ENCODE measurements at regions not wholly inside any gene's neighbourhood (a gene's known extent, or its start where the extent isn't known, plus 50 kb on each side); places are given as distances from the start of the nearest gene placed in this dataset.
A peak's percentile ranks its signal among the peaks of the same experiment; 100 is the strongest.
"Not testable (repeated sequence)": the region's sequence is repeated elsewhere in the genome, so short reads cannot be mapped to it uniquely, and the experiment has no call there.

GRCh38 chr3:194888062-194888461 is 202.4 kb downstream of the FAM43A start:
- DNase-seq: peak; percentile 35

- DNase-seq: peak; percentile 46
Observed at GRCh38 chr3:194888916-194889315, 203.2 kb downstream of the FAM43A start.

- peak; percentile 3 for DNase-seq
Observed at GRCh38 chr3:194890091-194890490, 204.4 kb downstream of the FAM43A start.

GRCh38 chr3:194893121-194893987 is 207.7 kb downstream of the FAM43A start:
- DNase-seq: peak; percentile 52

- DNase-seq: no peak
Observed at GRCh38 chr3:194894538-194894937, 208.9 kb downstream of the FAM43A start.

- DNase-seq: peak; percentile 17
Observed at GRCh38 chr3:194900854-194901522, 215.3 kb downstream of the FAM43A start.

- peak; percentile 19 for DNase-seq
Observed at GRCh38 chr3:194903447-194903846, 217.8 kb downstream of the FAM43A start.

- not testable (repeated sequence) for DNase-seq
Observed at GRCh38 chr3:194904999-194905398, 219.3 kb downstream of the FAM43A start.

- DNase-seq: no peak
Observed at GRCh38 chr3:194905696-194906095, 220.0 kb downstream of the FAM43A start.

GRCh38 chr3:194906229-194906629 is 220.5 kb downstream of the FAM43A start:
- DNase-seq: no peak

- no peak for DNase-seq
Observed at GRCh38 chr3:194906970-194907629, 221.4 kb downstream of the FAM43A start.

GRCh38 chr3:194907811-194908210 is 222.1 kb downstream of the FAM43A start:
- DNase-seq: no peak

- no peak for DNase-seq
Observed at GRCh38 chr3:194908496-194908895, 222.8 kb downstream of the FAM43A start.

- no peak for DNase-seq
Observed at GRCh38 chr3:194908972-194909371, 223.3 kb downstream of the FAM43A start.

- DNase-seq: no peak
Observed at GRCh38 chr3:194910414-194910984, 224.8 kb downstream of the FAM43A start.

- DNase-seq: no peak
Observed at GRCh38 chr3:194913316-194913715, 227.6 kb downstream of the FAM43A start.

- not testable (repeated sequence) for DNase-seq
Observed at GRCh38 chr3:194924889-194925288, 239.2 kb downstream of the FAM43A start.

- DNase-seq: peak; percentile 35
Observed at GRCh38 chr3:194925614-194926013, 239.9 kb downstream of the FAM43A start.

- DNase-seq: no peak
Observed at GRCh38 chr3:194928227-194928626, 242.5 kb downstream of the FAM43A start.

GRCh38 chr3:194928831-194929577 is 243.3 kb downstream of the FAM43A start:
- DNase-seq: peak; percentile 55

GRCh38 chr3:194929578-194929960 is 243.9 kb downstream of the FAM43A start:
- DNase-seq: no peak

GRCh38 chr3:194930377-194931204 is 244.9 kb downstream of the FAM43A start:
- DNase-seq: peak; percentile 41
